Right atrium auricular region (tissue), 2 donors: ENCODE measurements at regions not wholly inside any gene's neighbourhood (a gene's known extent, or its start where the extent isn't known, plus 50 kb on each side); places are given as distances from the start of the nearest gene placed in this dataset.
A peak's percentile ranks its signal among the peaks of the same experiment; 100 is the strongest.

Experiments used
- DNase-seq: peaks from one replicate; pipeline ENCODE4 v3.0.0-alpha.2; 2019; ENCODE audit warnings: low spot score
- H3K27ac ChIP-seq, 2 donors: fragments of 200-600 bp; sonication (generic); 1 replicate in 1 of 2; 2 replicates in 1 of 2; pipeline ENCODE4 v1.5.1; 2016 to 2019
- H3K27me3 ChIP-seq, 2 donors: fragments of 200-600 bp; sonication (generic); one replicate each; pipeline versions ENCODE4 v1.5.1 to v1.6.0; 2017 to 2019
- H3K36me3 ChIP-seq: fragments of 200-600 bp; sonication (generic); one replicate; pipeline ENCODE4 v1.5.1; 2016
- H3K4me1 ChIP-seq, 2 donors: fragments of 200-600 bp; sonication (generic); one replicate each; pipeline versions ENCODE4 v1.5.1 to v1.6.0; 2017 to 2019
- H3K4me3 ChIP-seq, 2 donors: fragments of 200-600 bp; sonication (generic); 1 replicate in 1 of 2; 2 replicates in 1 of 2; pipeline ENCODE4 v1.5.1; 2017 to 2019; ENCODE audit warnings: mild to moderate bottlenecking in 1 of 2, moderate library complexity in 1 of 2
- H3K9me3 ChIP-seq, 2 donors: fragments of 200-600 bp; sonication (generic); one replicate each; pipeline ENCODE4 v1.5.1; 2019
- CTCF ChIP-seq, 2 donors: fragments of 200-600 bp; sonication (generic); IDR thresholded peaks; one replicate each; pipeline ENCODE4 v1.5.1; 2019; ENCODE audit warnings: antibody characterized with exemption in 2 of 2

GRCh38 chr22:35138521-35138920 is 72.6 kb downstream of the ISX start:
- Histone ChIP-seq H3K4me1 (no peaks in the 10 kb centered on the region), H3K27ac (no peak overlapping the region), H3K9me3 (no peaks in the 10 kb centered on the region), H3K36me3 (no peaks in the 10 kb centered on the region), H3K4me3 (no peak overlapping the region), H3K27me3 (no peaks in the 10 kb centered on the region)
- no peak for DNase-seq
- no peak for TF ChIP-seq CTCF (IDR thresholded peaks at IDR 0.05)

GRCh38 chr22:35140879-35141745 is 75.2 kb downstream of the ISX start:
- Histone ChIP-seq H3K4me1 (no peaks in the 10 kb centered on the region), H3K4me3 (no peak overlapping the region), H3K27ac (no peak overlapping the region), H3K36me3 (no peaks in the 10 kb centered on the region), H3K9me3 (no peaks in the 10 kb centered on the region), H3K27me3 (no peaks in the 10 kb centered on the region)
- TF ChIP-seq CTCF (IDR thresholded peaks at IDR 0.05), result no peak
- DNase-seq, result no peak

- no peak for DNase-seq
- Histone ChIP-seq H3K36me3 (no peaks in the 10 kb centered on the region), H3K27ac (no peak overlapping the region), H3K27me3 (no peaks in the 10 kb centered on the region), H3K9me3 (no peaks in the 10 kb centered on the region), H3K4me3 (no peak overlapping the region), H3K4me1 (peaks cover 0 to 16% of the 10 kb centered on the region in 2 donors)
- TF ChIP-seq CTCF (IDR thresholded peaks at IDR 0.05), result no peak
These were observed 82.4 kb downstream of the ISX start for GRCh38 chr22:35148381-35148780.

GRCh38 chr22:35148866-35149548 is 83.0 kb downstream of the ISX start:
- peaks cover 0 to 16% of the 10 kb centered on the region in 2 donors for H3K4me1 ChIP-seq
- no peak for TF ChIP-seq CTCF (IDR thresholded peaks at IDR 0.05)
- DNase-seq, result no peak
- H3K9me3 ChIP-seq, result no peaks in the 10 kb centered on the region
- H3K27me3 ChIP-seq, result no peaks in the 10 kb centered on the region
- no peak overlapping the region for H3K27ac ChIP-seq
- no peak overlapping the region for H3K4me3 ChIP-seq
- H3K36me3 ChIP-seq, result no peaks in the 10 kb centered on the region

DNA sequence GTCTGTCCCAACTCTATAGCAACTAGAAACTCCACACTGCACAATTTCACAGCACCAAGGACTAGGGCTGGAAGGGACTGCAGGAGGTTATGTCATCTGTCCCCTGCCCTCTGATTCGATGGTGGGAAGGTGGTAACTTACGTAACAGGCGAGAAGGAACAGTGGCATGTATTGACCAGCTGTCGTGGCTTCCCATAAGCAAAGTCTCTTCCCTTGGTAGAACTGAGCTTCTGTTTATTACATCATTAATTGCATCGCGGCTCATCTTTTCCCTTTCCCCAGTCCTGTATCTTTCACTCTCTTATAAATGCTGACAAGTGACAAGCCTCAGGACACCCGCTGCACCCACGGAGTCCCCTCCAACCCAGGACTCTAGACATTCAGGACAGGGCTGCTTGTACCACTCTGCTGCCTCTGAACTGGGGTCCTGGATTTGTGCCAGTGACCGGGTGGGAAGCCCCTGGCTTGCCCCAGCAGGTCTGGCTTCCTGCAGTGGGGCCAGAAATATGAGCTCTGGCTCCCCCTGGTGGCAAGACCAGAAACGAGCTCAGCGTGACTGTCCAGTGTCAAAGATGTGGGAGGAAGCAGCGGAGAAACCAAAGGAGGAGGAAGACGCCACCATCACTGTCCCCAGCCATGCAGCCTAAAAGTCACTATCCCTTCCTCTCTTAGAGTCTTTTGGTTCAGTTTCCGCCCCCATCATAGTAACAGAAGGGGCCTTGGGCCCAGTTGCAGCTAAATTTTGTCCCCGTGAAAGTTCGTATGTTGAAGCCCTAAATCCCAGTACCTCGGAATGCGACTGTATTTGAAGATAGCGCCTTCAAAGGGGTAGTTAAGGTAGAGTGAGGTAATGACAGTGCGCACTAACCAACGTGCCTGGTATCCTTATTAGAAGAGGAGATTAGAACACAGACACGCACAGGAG is 84.5 kb downstream of the ISX start:
- H3K4me3 ChIP-seq, result no peak overlapping the region
- peaks cover 0 to 16% of the 10 kb centered on the region in 2 donors for H3K4me1 ChIP-seq
- H3K27me3 ChIP-seq, result no peaks in the 10 kb centered on the region

More for the DNA sequence above, 84.5 kb downstream of the ISX start:
- H3K36me3 ChIP-seq, result no peaks in the 10 kb centered on the region
- DNase-seq, result peak; percentile 63
- peak; percentile 74 to 85 for TF ChIP-seq CTCF (IDR thresholded peaks at IDR 0.05)
- H3K9me3 ChIP-seq, result no peaks in the 10 kb centered on the region
- no peak overlapping the region for H3K27ac ChIP-seq
